Islet of Langerhans (tissue), 1 donor: ENCODE measurements at regions not wholly inside any gene's neighbourhood (a gene's known extent, or its start where the extent isn't known, plus 50 kb on each side); places are given as distances from the start of the nearest gene placed in this dataset.

ENCODE experiments used
- FAIRE-seq: peaks from one replicate; lab custom pipeline; 2011; peaks lifted over from hg19 to GRCh38; lab: Jason Lieb, UNC

GRCh38 chr3:159904455-159904854, 84.2 kb upstream of the IL12A start:
- FAIRE-seq, result no peak

DNA sequence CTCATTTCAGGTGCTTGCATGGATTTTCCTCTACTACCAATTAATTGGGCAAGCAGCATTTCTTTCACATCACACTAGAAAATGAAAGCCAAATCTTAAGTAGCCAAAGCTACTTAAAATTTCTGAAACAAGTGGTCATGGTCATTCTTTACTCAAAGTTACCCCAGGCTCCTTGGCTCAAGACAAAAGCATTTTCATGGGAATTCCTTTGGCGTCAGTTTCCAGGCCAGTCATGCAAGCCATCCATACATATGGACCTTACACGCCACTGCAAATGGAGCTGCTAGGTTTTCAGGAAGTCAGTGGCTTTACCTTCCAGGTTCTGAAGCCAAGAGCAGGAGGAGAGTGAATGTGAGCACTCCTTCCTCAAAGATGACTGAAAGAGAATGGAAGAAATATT, 83.7 kb upstream of the IL12A start:
- no peak for FAIRE-seq

DNA sequence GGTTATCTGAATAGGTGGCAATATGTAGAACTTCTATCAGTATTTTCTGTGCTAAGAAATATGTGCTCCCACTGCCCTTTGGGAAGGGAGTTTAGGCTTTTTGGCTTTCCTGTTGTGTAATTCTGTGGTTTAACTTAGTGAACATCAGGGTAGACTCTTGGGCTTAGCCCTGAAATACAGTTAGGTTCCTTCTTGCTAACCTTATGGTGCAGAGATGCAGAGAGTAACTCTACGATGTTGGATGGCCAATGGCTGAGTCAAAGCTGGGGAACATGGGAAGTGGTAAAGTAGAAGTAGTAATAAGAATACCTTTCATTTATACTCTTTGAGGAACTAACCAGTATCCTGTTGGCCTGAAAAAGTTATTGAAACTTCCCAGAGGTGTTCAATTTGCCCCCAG, 80.8 kb upstream of the IL12A start:
- FAIRE-seq, result no peak

- no peak for FAIRE-seq
These were observed 77.5 kb upstream of the IL12A start for GRCh38 chr3:159910991-159911663.

DNA sequence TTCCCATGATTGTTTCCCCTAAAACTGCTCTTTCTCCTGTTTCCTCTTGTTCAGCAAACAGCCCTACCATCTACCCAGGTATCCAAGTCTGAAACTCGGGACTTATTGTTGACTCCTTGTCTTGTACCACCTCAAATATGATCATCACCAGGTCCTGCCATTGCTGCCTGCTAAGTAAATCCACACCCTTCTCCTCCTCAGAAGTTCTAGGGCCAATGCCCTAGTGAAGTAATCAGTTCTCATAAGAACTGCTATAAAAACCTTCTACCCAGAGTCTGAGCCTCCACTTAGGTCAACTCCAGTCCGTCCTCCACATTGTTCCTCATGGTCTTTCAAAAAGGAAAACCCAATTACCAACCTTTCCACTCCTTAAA, 77.0 kb upstream of the IL12A start:
- no peak for FAIRE-seq

- FAIRE-seq, result no peak
These were observed 74.8 kb upstream of the IL12A start for GRCh38 chr3:159913712-159914414.

- FAIRE-seq, result no peak
These were observed 74.2 kb upstream of the IL12A start for GRCh38 chr3:159914426-159914825.

GRCh38 chr3:159916052-159916451, 72.6 kb upstream of the IL12A start:
- no peak for FAIRE-seq

DNA sequence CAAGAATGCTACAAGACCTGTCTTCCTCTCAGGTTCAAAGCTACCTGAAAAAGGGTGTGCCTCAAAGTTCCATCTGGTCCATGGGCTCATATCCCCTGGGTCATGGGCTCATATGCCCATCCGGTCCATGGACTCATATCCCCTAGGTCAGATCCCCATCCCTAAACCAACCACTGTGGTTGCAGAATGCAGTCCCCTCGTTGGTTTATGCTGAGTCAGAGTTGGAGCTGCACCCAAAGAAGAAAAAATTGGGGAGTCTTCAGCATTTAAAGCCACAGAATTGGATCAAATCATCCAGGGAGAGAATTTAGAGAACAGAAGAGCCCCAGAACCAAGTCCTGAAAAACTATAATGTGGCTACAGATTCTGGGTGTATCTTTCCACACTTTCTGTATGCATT, 71.5 kb upstream of the IL12A start:
- no peak for FAIRE-seq

DNA sequence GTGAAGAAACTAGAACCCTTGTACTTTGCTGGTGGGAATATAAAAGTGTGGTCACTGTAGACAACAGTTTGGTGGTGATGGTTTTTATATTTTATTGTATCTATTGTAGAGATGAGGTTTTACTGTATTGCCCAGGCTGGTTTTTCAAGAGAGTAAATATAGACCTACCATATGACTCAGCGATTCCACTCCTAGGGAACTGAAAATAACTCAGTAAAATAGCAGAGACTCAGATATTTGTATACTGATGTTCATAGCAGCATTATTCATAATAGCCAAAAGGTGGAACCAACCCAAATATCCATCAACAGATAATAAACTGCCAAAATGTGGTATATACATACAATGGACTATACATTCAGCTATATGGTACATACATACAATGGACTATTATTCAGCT, 68.8 kb upstream of the IL12A start:
- FAIRE-seq, result no peak

DNA sequence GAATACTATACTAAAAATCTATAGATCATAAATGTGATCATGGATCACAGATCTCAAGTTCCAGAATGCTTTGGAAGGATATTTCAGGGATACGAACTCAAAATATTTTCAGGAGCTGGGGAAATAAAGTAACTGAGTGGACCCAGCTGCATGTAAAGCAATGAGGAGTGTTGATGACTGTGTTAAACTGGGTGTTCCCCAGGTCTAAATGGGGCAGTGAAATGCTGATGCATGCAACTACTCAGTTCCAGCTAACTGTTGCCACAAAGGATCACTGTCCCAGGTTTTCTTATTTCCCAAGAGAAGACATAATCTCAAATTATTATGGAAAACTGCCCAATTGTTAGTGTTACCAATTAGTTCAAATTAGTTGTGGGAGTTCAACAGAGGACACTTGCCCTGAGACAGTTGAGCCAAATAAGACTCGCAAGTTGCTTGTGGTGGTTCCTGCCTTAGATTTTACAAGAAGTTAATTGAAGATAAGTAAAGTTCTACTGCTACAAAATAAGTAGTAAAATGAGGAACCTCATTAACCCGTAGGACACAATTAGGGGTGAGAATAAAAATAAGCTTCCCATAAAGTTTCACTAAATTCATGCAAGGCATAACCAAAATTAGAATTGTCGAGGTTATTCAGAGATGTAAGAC, 66.3 kb upstream of the IL12A start:
- no peak for FAIRE-seq

GRCh38 chr3:159922861-159923312, 65.7 kb upstream of the IL12A start:
- FAIRE-seq, result no peak

DNA sequence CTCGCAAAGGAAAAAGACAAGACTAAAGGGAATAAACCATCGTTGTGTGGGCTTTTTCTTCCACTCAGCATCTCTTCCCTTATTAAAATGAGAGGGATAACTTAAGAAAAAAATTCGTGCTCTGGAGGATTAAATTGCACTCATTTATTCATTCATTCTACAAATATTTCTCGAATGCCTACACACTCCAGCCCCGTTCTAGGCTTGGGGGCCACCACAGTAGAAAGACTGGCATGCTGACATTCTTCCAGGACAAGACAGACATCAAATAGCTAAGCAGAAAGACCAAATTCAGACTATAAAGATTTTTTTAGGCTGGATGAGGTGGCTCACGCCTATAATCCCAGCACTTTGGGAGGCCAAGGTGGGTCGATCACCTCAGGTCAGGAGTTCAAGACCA, 65.3 kb upstream of the IL12A start:
- FAIRE-seq, result no peak

GRCh38 chr3:159923956-159924355, 64.7 kb upstream of the IL12A start:
- no peak for FAIRE-seq

GRCh38 chr3:159924411-159924810, 64.2 kb upstream of the IL12A start:
- no peak for FAIRE-seq

GRCh38 chr3:159925248-159925647, 63.4 kb upstream of the IL12A start:
- FAIRE-seq, result no peak

DNA sequence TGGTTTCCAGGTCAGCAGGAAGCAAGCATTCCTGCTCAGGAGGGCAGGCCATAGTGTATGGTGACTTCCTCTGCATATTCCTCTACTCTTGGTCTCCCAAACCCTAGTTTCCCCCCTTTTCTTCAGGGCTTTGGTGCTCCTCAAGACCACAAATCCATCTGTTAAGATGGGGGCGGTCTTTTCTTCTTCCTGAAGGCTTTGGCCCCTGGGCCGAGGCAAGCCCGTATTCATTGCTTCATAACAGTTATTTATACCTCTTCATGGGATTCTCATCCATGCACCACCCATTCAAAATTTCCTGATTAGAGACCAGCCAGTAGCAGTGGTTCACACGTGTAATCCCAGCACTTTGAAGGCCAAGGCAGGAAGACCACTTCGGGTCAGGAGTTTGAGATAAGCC, 62.1 kb upstream of the IL12A start:
- FAIRE-seq, result no peak

DNA sequence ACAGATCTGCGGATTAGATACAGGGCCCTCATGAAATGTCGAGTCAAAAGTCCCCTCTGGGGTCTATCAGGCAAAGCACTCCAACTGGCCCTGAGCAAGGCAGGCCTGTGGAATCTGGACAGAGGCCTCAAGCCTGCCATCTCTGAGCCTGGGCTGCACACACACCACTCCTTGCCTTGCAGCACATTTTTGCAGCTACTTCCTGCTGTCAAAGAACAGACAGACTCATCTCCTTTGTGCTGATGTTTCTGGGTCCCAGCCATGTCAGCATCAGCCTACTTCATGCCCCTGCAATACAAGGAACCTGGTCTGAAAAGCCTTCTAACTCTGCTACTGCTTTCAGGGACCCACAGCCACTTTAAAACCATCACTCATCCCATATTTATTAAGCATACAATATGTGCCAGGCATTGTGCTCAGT, 60.6 kb upstream of the IL12A start:
- FAIRE-seq, result no peak

- FAIRE-seq, result no peak
These were observed 60.0 kb upstream of the IL12A start for GRCh38 chr3:159928666-159929065.

DNA sequence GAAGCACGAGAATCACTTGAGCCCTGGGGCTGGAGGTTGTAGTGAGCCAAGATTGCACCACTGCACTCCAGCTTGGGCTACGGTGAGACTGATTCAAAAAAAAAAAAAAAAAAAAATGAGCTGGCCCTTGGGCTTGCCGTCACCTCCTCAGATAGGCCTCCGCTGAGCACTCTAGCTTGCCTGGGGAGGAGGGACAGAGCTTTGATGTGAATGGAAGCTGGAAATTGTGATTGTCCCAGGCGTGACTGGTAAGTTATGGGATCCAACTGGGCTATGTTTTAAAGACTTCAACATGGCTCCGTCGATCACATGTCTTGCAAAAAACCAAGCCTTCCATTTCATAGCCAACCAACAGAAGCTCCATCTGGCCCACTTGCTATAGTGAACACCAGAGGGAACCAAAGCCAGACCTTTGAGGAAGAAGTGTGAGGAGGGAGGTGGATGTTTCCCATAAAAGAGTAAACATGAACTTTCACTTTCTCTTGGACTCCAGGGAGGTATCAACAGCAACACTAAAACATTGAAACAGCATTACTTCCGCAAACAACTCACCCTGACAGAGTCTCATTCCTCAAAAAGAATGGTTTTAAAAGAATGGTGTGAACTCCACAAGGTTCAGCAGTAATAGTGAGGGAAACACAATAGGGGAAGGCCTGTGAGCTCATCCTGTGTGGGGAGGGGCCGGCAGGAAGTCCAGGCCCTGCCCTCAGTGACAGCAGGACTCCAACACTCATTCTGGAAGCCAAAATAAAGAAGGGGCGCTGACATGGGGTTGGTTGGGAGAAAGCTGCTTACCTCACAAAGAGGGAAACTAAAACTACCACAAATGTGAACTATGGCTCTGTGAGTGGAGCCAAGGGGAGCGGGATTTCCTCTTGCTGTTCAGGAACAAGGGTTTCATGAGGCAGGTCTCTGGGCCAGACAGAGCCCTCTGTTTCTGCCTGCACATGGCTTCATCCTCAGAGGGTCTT, 59.2 kb upstream of the IL12A start:
- no peak for FAIRE-seq

DNA sequence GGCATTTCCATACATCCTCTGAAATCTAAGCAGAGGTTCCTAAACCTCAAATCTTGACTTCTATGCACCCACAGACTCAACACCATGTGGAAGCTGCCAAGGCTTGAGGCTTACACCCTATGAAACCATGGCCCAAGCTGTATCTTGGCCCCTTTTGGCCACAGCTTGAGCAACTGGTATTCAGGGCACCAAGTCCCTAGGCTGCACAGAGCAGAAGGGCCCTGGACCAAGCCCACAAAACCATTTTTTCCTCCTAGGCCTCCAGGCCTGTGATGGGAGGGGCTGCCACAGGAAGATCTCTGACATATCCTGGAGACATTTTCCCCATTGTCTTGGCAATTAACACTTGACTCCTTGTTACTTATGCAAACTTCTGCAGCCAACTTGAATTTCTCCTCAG, 54.4 kb upstream of the IL12A start:
- FAIRE-seq, result no peak

- FAIRE-seq, result no peak
These were observed 52.1 kb upstream of the IL12A start for GRCh38 chr3:159936541-159936940.
